ENCODE measurements at regions not wholly inside any gene's neighbourhood (a gene's known extent, or its start where the extent isn't known, plus 50 kb on each side); places are given as distances from the start of the nearest gene placed in this dataset.

- TF ChIP-seq POLR2AphosphoS5 (IDR thresholded peaks at IDR 0.05; ENCODE audit: insufficient read depth in 1 of 2, low read depth in 1 of 2) (no peak), CTCF (IDR thresholded peaks at IDR 0.05) (no peak), POLR2A (IDR thresholded peaks at IDR 0.05) (no peak)
Observed at GRCh38 chr3:31408720-31409119, 124.0 kb upstream of the STT3B start.

Measured in vagina (tissue), 2 donors.